GM12878 (cell line): ENCODE measurements at regions not wholly inside any gene's neighbourhood (a gene's known extent, or its start where the extent isn't known, plus 50 kb on each side); places are given as distances from the start of the nearest gene placed in this dataset.

Source experiments
- ATAC-seq: fragments of 200-7000 bp; cut with Tn5 transposase; 3 replicates; pipeline ENCODE4 v1.9.1; 2020; ENCODE audit warnings: mild to moderate bottlenecking, moderate library complexity
- BruUV-seq: library from RNA; stranded (reverse); fragments of 400-500 nt; replicated peaks from 2 replicates; lab custom pipeline; 2021; lab: Mats Ljungman, UMichigan
- CTCF ChIA-PET: fragments of 300-600 bp; sonication (Branson Sonifier 250); formaldehyde crosslinking; extraction: SDS; loops from one replicate; lab custom pipeline; 2021; ENCODE audit warnings: inconsistent platforms; lab: Yijun Ruan, JAX
- POLR2A ChIA-PET: fragments of 350-600 bp; formaldehyde crosslinking; extraction: SDS; loops from one replicate; lab custom pipeline; 2021; ENCODE audit warnings: inconsistent platforms; lab: Charles Lee
- RAD21 ChIA-PET: fragments of 300-600 bp; sonication (Branson Sonifier 250); formaldehyde crosslinking; loops from one replicate; lab custom pipeline; 2023; ENCODE audit warnings: antibody characterized with exemption; ENCODE audit not compliant: unreplicated experiment; lab: Charles Lee
- SMC1A ChIA-PET: fragments of 300-600 bp; sonication (Branson Sonifier 250); formaldehyde crosslinking; loops from one replicate; lab custom pipeline; 2023; ENCODE audit not compliant: unreplicated experiment, uncharacterized antibody; lab: Charles Lee
- DNase-seq: peaks from one replicate; pipeline ENCODE4 v3.0.0-alpha.2; 2011; ENCODE audit warnings: low read depth, low spot score
- FAIRE-seq: peaks from 3 replicates; lab custom pipeline; 2011; peaks lifted over from hg19 to GRCh38; lab: Jason Lieb, UNC
- H2AFZ ChIP-seq: 2 replicates; pipeline ENCODE4 v1.6.0; 2011; ENCODE audit warnings: low read depth, low read length, control low read depth; ENCODE audit not compliant: control insufficient read depth
- H3K27ac ChIP-seq: 2 replicates; pipeline ENCODE4 v1.5.1; 2011; ENCODE audit warnings: control low read depth; ENCODE audit not compliant: control insufficient read depth, insufficient read depth
- H3K27me3 ChIP-seq, 2 experiments: replicated peaks in 1 of 2; 2 replicates each; pipeline versions ENCODE4 v1.6.0 to v1.6.1; 2011; ENCODE audit warnings: low read length in 1 of 2; ENCODE audit not compliant: control insufficient read depth in 2 of 2, insufficient read depth in 2 of 2
- H3K36me3 ChIP-seq, 2 experiments: 2 replicates each; pipeline ENCODE4 v1.5.1; 2011; ENCODE audit warnings: low read length in 1 of 2; ENCODE audit not compliant: control insufficient read depth in 2 of 2, insufficient read depth in 2 of 2
- H3K4me1 ChIP-seq: 2 replicates; pipeline ENCODE4 v1.6.1; 2011; ENCODE audit warnings: mild to moderate bottlenecking, low read length, moderate library complexity, mixed read lengths; ENCODE audit not compliant: control insufficient read depth, insufficient read depth
- H3K4me2 ChIP-seq: 2 replicates; pipeline ENCODE4 v1.6.0; 2011; ENCODE audit warnings: control low read depth; ENCODE audit not compliant: control insufficient read depth, insufficient read depth
- H3K4me3 ChIP-seq: fragments of 200-600 bp; sonication (generic); 2 replicates; pipeline ENCODE4 v1.5.1; 2016
- H3K79me2 ChIP-seq: 2 replicates; pipeline ENCODE4 v1.6.0; 2011; ENCODE audit warnings: low read length; ENCODE audit not compliant: control insufficient read depth, insufficient read depth
- H3K9ac ChIP-seq: 2 replicates; pipeline ENCODE4 v1.8.0; 2011; ENCODE audit warnings: low read length, control low read depth, mixed read lengths; ENCODE audit not compliant: control insufficient read depth, insufficient read depth
- H3K9me3 ChIP-seq: replicated peaks from 3 replicates; pipeline ENCODE4 v1.5.1; 2011; ENCODE audit warnings: mild to moderate bottlenecking, low read length; ENCODE audit not compliant: control insufficient read depth, insufficient read depth
- H4K20me1 ChIP-seq: 2 replicates; pipeline ENCODE4 v1.6.0; 2011; ENCODE audit not compliant: control insufficient read depth, insufficient read depth
- LARP7 ChIP-seq: fragments of 450-650 bp; IDR thresholded peaks from 2 replicates; pipeline ENCODE4 v1.6.1; 2017; ENCODE audit warnings: mild to moderate bottlenecking
- MEF2B ChIP-seq: fragments of 450-650 bp; IDR thresholded peaks from 2 replicates; pipeline ENCODE4 v1.6.1; 2018; ENCODE audit warnings: mild to moderate bottlenecking, moderate library complexity; ENCODE audit not compliant: partially characterized antibody, poor library complexity, severe bottlenecking
- POLR2AphosphoS2 ChIP-seq: IDR thresholded peaks from 2 replicates; pipeline ENCODE4 v1.6.1; 2011; ENCODE audit warnings: low read depth, mild to moderate bottlenecking, low read length, improper control_type of control experiment, moderate library complexity
- RAD21 ChIP-seq: IDR thresholded peaks from 2 replicates; pipeline ENCODE4 v1.6.1; 2011; ENCODE audit warnings: mild to moderate bottlenecking, low read depth, low read length, moderate library complexity; ENCODE audit not compliant: insufficient read depth
- WGBS: methylation state at CpG from one replicate; pipeline ENCODE4 v1.1.6; 2016; ENCODE audit warnings: low lambda C conversion rate; ENCODE audit not compliant: insufficient replicate concordance, insufficient coverage; ENCODE audit errors: missing lambda C conversion rate; 5-methylcytosine and 5-hydroxymethylcytosine counted together
- in situ Hi-C: fragments of 300-500 bp; cut with MboI; formaldehyde crosslinking; loops from 9 replicates; pipeline ENCODE4 v1.14.3; 2018; ENCODE audit warnings: mixed read lengths
- intact Hi-C: fragments of 100-400 bp; cut with micrococcal nuclease; formaldehyde crosslinking; loops from one replicate; pipeline ENCODE4 v1.14.2; 2022; ENCODE audit not compliant: unreplicated experiment
- TF ChIP-seq, protein P1 (sequence below): IDR thresholded peaks from 2 replicates; pipeline ENCODE4 v1.6.1; 2012; ENCODE audit warnings: improper control_type of control experiment, low read depth, low read length; ENCODE audit not compliant: insufficient replicate concordance

DNA sequence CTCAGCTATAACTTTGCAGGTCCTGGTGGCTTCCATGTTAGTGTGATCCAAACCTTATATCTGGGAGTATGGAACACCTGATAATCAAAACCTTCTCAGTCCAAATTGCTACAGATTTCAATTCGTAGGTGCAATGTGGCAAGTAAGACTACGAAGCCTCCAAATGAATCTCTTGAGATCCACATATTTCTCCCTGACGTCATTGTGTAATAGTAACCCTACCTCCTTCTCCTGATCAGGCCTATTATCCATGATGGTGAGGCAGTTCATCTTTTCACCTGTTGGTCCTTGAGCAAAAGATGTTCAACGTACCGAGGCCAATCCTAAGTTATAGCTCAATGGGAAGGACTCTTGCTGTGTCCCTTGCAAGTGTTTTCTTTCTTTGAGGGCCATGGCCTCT lies 115.9 kb upstream of the CHRM3 start:
- no peaks in the 10 kb centered on the region for H3K36me3 ChIP-seq
- SMC1A ChIA-PET, result no interaction called here
- no peak overlapping the region for H3K9ac ChIP-seq
- POLR2A ChIA-PET, result no interaction called here
- H3K9me3 ChIP-seq, result no peaks in the 10 kb centered on the region; the same call in 2 of the 3 replicates
- no peak overlapping the region for H2AFZ ChIP-seq
- FAIRE-seq (no peak), ATAC-seq (no peak), DNase-seq (no peak)
- 46% methylated on average over 5 of the region's 5 CpGs for WGBS
- no peaks in the 10 kb centered on the region for H3K79me2 ChIP-seq
- H3K4me3 ChIP-seq, result no peak overlapping the region
- no peaks in the 10 kb centered on the region for H3K27me3 ChIP-seq
- H3K27ac ChIP-seq, result no peak overlapping the region
- no peak overlapping the region for H3K4me2 ChIP-seq
- H3K4me1 ChIP-seq, result no peaks in the 10 kb centered on the region
- in situ Hi-C loops, result no loop called here
- BruUV-seq, result no TSS peak
- RAD21 ChIA-PET, result no interaction called here
- CTCF ChIA-PET, result no interaction called here
- TF ChIP-seq, protein P1, sequence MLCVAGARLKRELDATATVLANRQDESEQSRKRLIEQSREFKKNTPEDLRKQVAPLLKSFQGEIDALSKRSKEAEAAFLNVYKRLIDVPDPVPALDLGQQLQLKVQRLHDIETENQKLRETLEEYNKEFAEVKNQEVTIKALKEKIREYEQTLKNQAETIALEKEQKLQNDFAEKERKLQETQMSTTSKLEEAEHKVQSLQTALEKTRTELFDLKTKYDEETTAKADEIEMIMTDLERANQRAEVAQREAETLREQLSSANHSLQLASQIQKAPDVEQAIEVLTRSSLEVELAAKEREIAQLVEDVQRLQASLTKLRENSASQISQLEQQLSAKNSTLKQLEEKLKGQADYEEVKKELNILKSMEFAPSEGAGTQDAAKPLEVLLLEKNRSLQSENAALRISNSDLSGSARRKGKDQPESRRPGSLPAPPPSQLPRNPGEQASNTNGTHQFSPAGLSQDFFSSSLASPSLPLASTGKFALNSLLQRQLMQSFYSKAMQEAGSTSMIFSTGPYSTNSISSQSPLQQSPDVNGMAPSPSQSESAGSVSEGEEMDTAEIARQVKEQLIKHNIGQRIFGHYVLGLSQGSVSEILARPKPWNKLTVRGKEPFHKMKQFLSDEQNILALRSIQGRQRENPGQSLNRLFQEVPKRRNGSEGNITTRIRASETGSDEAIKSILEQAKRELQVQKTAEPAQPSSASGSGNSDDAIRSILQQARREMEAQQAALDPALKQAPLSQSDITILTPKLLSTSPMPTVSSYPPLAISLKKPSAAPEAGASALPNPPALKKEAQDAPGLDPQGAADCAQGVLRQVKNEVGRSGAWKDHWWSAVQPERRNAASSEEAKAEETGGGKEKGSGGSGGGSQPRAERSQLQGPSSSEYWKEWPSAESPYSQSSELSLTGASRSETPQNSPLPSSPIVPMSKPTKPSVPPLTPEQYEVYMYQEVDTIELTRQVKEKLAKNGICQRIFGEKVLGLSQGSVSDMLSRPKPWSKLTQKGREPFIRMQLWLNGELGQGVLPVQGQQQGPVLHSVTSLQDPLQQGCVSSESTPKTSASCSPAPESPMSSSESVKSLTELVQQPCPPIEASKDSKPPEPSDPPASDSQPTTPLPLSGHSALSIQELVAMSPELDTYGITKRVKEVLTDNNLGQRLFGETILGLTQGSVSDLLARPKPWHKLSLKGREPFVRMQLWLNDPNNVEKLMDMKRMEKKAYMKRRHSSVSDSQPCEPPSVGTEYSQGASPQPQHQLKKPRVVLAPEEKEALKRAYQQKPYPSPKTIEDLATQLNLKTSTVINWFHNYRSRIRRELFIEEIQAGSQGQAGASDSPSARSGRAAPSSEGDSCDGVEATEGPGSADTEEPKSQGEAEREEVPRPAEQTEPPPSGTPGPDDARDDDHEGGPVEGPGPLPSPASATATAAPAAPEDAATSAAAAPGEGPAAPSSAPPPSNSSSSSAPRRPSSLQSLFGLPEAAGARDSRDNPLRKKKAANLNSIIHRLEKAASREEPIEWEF, result no peak
- TF ChIP-seq POLR2AphosphoS2 (no peak), RAD21 (no peak), LARP7 (no peak), MEF2B (no peak)
- intact Hi-C loops, result no loop called here
- no peaks in the 10 kb centered on the region for H4K20me1 ChIP-seq
